MG63 (cell line): ENCODE measurements at regions not wholly inside any gene's neighbourhood (a gene's known extent, or its start where the extent isn't known, plus 50 kb on each side); places are given as distances from the start of the nearest gene placed in this dataset.

Experiments used
- DNase-seq: peaks from one replicate; pipeline ENCODE4 v3.0.0-alpha.2; 2020
- H3K27me3 ChIP-seq: fragments of 250-450 bp; sonication (Bioruptor Pico); 2 replicates; pipeline ENCODE4 v1.5.1; 2020; ENCODE audit warnings: mild to moderate bottlenecking, moderate library complexity
- H3K36me3 ChIP-seq: fragments of 250-450 bp; sonication (Bioruptor Pico); 2 replicates; pipeline ENCODE4 v1.5.1; 2020; ENCODE audit warnings: mild to moderate bottlenecking, moderate library complexity
- H3K4me3 ChIP-seq: fragments of 250-450 bp; sonication (Bioruptor Pico); 2 replicates; pipeline ENCODE4 v1.5.1; 2020; ENCODE audit warnings: mild to moderate bottlenecking, moderate library complexity
- H3K9me3 ChIP-seq: fragments of 250-450 bp; sonication (Bioruptor Pico); 2 replicates; pipeline ENCODE4 v1.5.1; 2020; ENCODE audit warnings: mild to moderate bottlenecking, moderate library complexity

DNA sequence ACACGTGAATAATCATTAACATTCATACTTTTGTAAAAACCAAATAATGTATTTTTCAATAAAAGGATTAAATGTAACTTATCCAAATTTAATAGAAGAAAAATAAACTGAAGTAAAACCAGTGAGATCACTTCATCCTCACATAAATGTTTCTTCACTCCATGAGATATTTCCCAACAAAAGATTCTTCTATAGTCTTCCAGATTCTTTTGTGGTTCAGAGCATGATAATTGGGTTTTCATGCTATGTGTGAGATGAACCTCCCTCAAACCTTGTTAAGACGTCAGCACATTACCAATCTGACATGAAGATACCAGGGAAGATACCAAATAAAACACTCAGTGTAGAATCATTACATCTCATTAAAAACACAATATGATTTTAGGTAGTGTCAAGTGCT, 62.9 kb upstream of the OXGR1 start:
- peaks cover 12% of the 10 kb centered on the region; the same call in 1 of the 2 replicates for H3K27me3 ChIP-seq
- no peak for DNase-seq
- no peaks in the 10 kb centered on the region for H3K36me3 ChIP-seq
- no peaks in the 10 kb centered on the region for H3K9me3 ChIP-seq
- H3K4me3 ChIP-seq: no peak overlapping the region

DNA sequence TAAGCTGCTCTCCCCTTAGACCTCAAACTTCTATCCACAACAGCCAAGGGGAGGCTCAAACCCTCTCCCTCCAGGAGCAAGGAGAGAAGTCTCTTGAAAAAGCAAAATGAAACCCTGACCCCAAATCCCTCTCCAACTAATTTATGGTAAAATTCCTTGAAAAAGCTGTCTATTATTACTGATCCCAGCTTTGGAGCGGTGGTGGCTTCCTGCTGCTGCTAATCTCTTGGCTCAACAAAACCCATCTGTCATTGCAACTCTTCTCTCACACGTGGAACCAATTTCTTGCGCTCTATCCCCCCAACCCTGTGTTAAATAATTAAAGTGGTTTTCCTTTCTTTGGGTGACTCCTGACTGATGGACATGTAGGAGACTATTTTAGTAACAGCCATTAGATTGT, 64.1 kb upstream of the OXGR1 start:
- peaks cover 12% of the 10 kb centered on the region; the same call in 1 of the 2 replicates for H3K27me3 ChIP-seq
- no peak for DNase-seq
- no peaks in the 10 kb centered on the region for H3K9me3 ChIP-seq
- H3K36me3 ChIP-seq: no peaks in the 10 kb centered on the region
- H3K4me3 ChIP-seq: no peak overlapping the region

DNA sequence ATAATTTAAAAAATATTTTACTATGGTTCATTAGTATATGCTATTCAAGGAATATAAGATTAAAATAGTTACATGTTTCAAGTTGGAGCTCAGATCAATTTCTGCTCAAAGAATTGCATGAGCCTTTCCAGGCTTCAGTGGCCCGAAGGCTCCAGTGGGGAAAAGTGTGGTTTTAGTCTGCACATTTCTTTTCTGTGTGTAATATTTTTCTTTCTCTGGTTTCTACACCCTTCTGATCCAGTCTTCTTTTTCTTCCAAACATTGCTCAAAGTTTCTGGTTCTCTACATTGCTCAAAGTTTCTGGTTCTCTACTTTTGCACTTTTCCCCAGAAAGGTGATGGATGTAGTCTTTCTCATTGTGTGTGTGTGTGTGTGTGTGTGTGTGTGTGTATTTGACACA, 64.7 kb upstream of the OXGR1 start:
- peaks cover 12% of the 10 kb centered on the region; the same call in 1 of the 2 replicates for H3K27me3 ChIP-seq
- no peaks in the 10 kb centered on the region for H3K9me3 ChIP-seq
- no peak overlapping the region for H3K4me3 ChIP-seq
- H3K36me3 ChIP-seq: no peaks in the 10 kb centered on the region
- DNase-seq: no peak

DNA sequence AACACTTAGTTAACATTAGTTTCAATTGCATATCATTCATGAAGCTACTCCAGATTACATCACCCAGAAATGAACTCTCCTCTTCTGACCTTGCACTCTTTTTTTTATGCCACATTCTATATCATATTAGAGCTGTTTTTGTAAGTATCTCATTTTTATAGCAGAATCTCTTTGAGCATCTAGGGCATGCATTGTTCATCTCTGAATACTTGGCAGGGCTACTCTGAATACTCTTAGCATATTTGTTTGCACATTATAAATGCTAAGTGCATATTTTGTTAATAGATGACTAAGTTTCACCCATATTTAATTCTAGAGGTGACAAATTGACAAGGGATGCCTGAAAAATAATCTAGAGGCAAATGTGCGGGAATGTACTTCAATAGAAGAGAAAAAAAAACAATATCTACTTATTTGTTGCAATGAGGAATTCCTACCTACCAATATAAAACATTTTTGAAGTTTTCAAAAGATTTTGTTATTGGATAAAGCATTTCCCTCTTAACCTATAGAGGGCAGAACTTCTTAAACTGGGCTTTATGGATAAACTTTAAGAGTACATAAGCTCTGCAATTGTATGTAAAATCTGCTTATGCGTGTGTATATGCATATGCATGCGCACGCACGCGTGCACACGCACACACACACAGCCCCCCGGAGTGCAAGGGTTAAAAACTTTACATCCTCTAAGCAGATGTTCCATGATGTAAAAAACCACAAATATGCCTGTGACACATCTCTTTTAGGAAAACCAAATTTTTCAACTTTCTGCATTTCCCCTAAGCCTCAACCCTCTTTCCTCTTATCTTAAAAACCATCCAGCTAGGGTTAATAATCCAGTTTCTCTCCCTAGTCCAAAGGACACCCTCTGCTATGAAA, 73.0 kb upstream of the OXGR1 start:
- Histone ChIP-seq H3K4me3 (no peak overlapping the region), H3K27me3 (peaks cover 6% of the 10 kb centered on the region; the same call in 1 of the 2 replicates), H3K9me3 (no peaks in the 10 kb centered on the region), H3K36me3 (no peaks in the 10 kb centered on the region)
- DNase-seq: no peak

DNA sequence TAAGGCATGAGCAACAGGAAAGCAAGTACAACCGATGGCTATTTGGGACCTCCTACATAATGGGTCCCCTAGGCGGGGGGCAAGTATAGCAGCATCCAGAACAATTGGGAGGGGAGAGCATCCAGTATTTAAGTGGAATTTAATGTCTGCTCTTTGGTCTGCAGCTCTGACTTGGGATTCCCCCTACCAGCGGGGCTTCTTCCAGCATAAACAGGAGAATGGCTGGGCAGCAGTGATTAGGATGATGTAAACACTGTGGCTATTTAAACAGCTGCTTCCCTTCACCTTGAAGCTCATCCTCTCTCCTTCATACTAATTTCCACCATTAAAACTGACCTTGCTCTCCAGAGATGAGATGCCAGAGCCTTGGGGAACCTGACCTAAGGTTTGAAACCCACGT, 73.9 kb upstream of the OXGR1 start:
- peaks cover 6% of the 10 kb centered on the region; the same call in 1 of the 2 replicates for H3K27me3 ChIP-seq
- no peaks in the 10 kb centered on the region for H3K36me3 ChIP-seq
- H3K9me3 ChIP-seq: no peaks in the 10 kb centered on the region
- no peak for DNase-seq
- no peak overlapping the region for H3K4me3 ChIP-seq

DNA sequence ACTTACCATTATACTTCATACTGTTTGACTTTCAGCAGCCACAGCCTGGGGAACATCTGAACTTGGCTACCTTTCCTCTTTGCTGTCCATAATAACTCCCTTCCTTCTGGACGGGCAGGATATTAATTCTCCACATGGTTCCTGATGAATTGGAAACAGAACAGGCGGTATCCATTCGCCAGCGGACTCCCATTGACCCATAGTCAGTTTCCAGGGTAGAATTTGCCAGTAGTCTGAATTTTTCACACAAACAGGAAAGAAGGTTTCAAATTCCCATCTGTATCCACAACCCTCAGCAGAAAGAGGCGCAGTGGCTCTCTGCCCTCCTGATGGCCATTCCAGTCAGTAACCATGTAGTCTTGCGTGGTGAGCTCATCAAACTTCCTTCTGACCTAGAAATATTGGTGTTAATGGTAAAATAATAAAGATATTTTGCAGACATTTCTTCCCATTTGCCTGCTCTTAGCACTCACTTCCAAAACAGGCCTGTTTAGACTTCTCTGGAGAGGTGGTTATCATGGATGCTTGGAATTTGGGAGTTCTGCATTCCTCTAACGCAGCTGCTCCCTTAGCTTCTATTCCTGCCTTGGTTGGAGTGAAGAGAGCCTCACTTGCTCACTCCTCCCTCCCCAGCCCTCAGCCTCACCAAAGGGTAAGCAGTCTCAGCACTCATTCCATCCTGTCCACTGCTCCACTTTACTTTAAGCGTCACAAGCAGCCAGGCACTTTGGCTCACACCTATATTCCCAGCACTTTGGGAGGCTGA, 75.0 kb upstream of the OXGR1 start:
- DNase-seq: no peak
- H3K36me3 ChIP-seq: no peaks in the 10 kb centered on the region
- H3K27me3 ChIP-seq: peaks cover 3% of the 10 kb centered on the region; the same call in 1 of the 2 replicates
- H3K9me3 ChIP-seq: peaks cover 2% of the 10 kb centered on the region; the same call in 1 of the 2 replicates
- no peak overlapping the region for H3K4me3 ChIP-seq

DNA sequence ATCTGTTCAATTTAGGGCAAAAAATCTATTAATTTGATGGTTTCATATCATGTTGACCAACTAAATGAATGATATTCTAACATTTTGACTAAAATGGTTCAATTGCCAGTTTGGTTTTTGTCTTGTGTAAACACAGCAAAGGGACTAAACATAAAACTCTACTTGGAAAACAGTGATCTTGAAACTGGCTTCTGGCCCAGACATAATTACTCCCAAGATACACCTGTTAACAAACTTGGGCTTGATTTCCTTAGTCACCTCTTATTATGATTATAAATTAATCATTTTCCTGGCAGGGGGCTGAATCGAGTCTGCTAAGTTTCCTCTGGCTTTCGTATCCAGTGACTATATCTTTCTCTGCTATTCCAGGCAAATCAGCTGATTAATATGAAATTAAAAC, 78.0 kb upstream of the OXGR1 start:
- Histone ChIP-seq H3K27me3 (no peaks in the 10 kb centered on the region), H3K9me3 (peaks cover 10% of the 10 kb centered on the region), H3K36me3 (no peaks in the 10 kb centered on the region), H3K4me3 (no peak overlapping the region)
- DNase-seq: no peak

DNA sequence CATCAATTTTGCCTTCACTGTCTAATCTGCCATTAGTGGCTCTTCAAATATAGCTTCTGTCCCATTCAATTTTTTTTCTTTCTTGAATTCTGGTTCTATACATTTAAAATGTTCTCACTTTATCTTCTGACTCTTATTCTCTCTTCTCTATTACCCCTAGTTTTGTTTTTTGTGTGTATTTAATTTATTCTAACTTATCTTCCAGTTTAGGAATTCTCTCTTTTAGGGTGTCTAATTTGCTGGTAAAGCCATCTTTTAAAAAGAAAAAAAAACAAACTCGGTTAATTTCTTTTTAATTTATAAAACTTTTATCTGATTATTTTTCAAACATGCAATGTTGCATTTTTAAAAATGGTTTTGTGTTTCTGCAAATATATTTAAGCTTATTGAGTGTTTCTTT, 80.3 kb upstream of the OXGR1 start:
- H3K27me3 ChIP-seq: no peaks in the 10 kb centered on the region
- H3K4me3 ChIP-seq: no peak overlapping the region
- DNase-seq: no peak
- H3K36me3 ChIP-seq: no peaks in the 10 kb centered on the region
- H3K9me3 ChIP-seq: peaks cover 10% of the 10 kb centered on the region

DNA sequence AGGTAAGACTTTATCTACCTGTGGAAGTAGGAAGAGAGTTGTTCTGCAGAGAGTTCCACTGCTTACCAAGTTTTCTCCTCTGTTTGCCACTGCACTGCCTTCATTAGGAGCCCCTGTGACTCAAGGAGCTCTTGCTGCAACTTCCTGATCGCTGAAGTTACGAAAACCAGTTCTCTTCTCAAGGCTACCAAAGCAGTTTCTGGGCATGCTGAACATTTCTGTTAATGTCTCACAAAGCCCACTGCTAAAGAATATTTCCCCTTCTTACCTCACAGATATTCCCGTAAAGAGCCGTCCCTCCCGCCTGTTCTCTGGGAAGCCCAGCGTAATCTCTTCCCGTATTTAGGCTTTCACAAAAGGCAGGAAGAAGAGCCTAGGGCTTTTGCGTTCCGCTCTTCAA, 82.6 kb upstream of the OXGR1 start:
- Histone ChIP-seq H3K4me3 (no peak overlapping the region), H3K27me3 (no peaks in the 10 kb centered on the region)
- no peak for DNase-seq

DNA sequence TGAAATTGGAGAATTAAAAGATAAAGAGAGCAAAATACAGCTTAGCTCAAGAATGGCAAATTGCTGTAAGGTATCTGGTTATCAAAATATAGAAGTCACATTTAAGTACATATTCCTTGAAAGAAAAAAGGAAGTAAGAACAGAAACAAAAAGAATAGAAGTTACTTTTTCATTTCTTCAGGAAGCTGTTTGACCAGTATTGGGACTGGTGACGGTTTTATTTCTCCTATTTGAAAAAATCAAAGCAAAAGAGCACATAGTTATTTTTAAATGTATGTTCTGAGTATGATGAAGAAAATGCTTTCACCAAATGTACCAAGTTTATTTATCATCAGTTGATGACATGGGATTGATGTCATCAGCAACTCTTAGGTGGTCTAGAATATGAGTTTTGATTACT, 83.1 kb upstream of the OXGR1 start:
- Histone ChIP-seq H3K4me3 (no peak overlapping the region), H3K27me3 (no peaks in the 10 kb centered on the region), H3K36me3 (no peaks in the 10 kb centered on the region), H3K9me3 (peaks cover 10% of the 10 kb centered on the region)
- no peak for DNase-seq

More for the DNA sequence above, 82.6 kb upstream of the OXGR1 start:
- Histone ChIP-seq H3K9me3 (peaks cover 10% of the 10 kb centered on the region), H3K36me3 (no peaks in the 10 kb centered on the region)

DNA sequence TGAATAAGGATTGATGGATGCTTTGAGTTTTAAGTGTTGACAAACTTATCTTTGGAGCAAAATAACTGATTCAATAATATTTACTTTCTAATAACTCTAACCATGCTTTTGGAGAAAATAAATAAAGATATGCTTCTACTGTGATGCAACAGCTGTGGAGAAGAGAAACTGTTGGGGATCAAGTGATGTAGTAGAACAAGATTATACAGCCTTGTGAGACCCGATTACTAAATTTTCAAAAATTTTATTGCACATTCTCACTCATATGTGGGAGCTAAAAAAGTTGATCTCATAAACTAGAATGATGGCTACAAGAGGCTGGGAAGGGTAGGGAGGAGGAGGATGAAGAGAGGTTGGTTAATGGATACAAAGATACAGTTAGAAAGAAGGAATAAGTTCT, 85.5 kb upstream of the OXGR1 start:
- Histone ChIP-seq H3K9me3 (peaks cover 3% of the 10 kb centered on the region; the same call in 1 of the 2 replicates), H3K27me3 (no peaks in the 10 kb centered on the region), H3K36me3 (no peaks in the 10 kb centered on the region), H3K4me3 (no peak overlapping the region)
- no peak for DNase-seq

DNA sequence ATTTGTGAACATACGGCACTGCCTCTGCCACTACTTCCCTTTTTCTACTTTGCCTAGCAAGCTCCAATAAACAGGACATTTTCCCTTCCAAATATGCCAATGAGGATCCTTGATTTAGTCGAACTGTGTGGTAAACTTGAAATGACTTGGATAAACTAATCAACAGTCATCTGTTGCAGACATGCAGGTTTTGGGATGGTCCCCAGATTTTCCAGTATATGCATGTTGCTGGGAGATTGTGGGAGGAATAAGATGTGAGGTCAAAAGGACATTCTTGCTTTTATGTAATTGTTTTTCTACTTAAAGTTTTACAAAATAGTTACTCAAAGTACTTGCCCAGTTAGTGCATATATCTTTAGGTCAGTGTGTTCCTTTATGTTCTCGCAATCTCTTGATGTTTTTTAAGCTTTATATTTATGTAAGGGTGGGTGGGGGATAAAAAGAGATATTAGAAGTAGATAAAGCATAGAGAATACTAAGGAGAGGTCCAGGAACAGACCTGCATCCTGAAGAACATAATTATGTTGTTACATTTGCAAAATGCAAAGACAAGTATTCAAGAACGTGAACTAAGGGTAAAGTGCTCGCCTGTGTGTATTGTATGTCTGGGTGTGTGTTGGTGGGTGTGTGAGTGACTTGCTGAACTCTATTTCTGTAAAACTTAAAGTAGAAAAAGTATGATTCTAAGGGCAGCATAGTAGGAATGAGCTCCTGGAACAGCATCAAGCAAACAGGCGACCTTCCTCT, 88.4 kb upstream of the OXGR1 start:
- no peak for DNase-seq
- H3K4me3 ChIP-seq: no peak overlapping the region
- H3K36me3 ChIP-seq: no peaks in the 10 kb centered on the region
- H3K9me3 ChIP-seq: peaks cover 4% of the 10 kb centered on the region; the same call in 1 of the 2 replicates
- peaks cover 5% of the 10 kb centered on the region for H3K27me3 ChIP-seq

DNA sequence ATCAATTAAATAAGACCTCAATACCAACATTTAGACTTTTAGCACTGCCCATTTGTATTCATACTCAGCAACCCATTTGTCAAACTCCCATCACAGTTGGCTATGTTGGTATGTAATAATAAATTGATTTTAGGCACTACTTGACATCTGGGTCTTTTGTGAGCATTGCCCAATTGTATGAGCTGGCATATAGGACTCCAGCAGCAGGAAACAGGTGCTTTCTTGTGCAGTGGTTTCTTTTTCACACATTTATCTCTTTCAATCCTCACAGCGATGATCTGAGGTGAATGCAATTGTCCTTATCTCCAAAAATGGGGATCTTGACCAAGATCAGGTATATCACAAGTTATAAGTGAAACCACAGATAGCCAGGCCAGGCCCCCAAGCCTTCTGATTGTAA, 96.9 kb upstream of the OXGR1 start:
- H3K9me3 ChIP-seq: peaks cover 4% of the 10 kb centered on the region; the same call in 1 of the 2 replicates
- H3K36me3 ChIP-seq: no peaks in the 10 kb centered on the region
- DNase-seq: no peak
- no peak overlapping the region for H3K4me3 ChIP-seq
- peaks cover 3% of the 10 kb centered on the region; the same call in 1 of the 2 replicates for H3K27me3 ChIP-seq

DNA sequence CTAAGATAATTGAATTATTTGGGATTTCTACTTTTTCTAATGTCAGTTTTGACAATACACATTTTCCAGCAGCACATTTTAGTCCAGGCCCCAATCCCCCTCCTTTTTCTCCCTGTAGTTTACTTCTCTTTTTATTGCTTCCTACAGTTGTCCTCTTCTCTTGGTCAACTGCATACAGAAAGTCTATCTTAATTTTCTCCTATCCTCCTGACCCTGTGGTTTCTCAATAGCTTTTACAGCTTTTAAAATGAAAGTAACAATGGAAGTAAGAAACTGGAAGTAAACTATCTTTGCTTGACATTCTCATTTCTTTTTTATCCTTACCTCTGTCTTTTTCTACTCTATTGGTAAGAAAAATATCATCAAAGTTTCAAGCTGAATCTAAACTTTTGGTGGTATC, 106.5 kb upstream of the OXGR1 start:
- Histone ChIP-seq H3K9me3 (no peaks in the 10 kb centered on the region), H3K27me3 (no peaks in the 10 kb centered on the region), H3K4me3 (no peak overlapping the region), H3K36me3 (no peaks in the 10 kb centered on the region)
- no peak for DNase-seq

DNA sequence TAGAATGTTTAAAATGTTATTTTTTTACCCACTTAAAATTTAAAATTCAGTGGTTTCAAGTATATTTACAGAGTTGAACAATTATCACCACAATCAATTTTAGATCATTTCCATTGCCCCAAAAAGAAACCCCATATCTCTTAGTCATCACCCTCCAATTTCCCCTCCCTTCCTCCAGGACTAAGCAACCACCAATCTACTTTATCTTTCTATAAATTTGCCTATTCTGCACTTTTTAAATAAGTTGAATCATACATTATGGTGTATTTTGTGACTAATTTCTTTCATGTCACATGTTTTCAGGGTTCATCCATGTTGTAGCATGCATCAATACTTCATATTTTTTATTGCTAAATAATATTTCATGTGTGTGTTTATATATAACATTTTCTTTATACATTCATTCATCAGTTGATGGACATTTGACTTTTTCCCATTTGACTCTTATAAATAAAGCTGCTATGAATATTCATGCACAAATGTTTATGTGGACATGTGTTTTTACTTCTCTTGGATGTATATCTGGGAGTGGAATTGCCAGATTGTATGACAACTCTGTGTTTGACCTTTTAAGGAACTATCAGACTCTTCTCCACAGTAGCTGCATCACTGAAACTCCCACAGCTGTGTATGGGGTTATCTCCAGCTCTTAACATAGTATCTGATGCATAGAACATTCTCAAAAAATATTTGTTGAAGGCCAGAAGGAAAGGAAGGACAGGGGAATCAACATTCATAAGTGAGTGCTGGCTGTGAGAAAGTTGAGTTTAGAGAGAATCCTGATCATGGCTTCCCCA, 107.8 kb upstream of the OXGR1 start:
- no peak for DNase-seq
- Histone ChIP-seq H3K9me3 (no peaks in the 10 kb centered on the region), H3K4me3 (no peak overlapping the region), H3K27me3 (no peaks in the 10 kb centered on the region), H3K36me3 (no peaks in the 10 kb centered on the region)

DNA sequence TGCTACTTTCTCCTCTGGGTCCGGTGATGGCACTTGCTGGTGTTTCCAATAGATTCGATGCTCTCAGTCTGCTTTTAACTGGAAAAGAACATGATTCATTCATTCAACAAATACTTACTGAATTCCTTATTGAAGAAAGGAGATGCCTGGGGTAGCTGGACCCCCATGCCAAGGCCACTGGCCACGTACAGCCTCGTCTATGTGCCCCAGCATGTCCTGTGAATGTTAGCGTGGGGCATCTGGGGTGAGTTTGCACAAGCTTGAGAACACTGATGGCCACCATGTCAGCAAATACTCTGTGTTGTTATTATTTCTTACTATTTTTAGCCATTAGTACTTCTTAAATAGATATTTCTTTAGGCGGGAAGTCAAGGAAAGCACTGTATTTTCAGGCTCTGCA, 112.0 kb upstream of the OXGR1 start:
- Histone ChIP-seq H3K4me3 (no peak overlapping the region), H3K27me3 (no peaks in the 10 kb centered on the region), H3K9me3 (no peaks in the 10 kb centered on the region), H3K36me3 (no peaks in the 10 kb centered on the region)
- DNase-seq: no peak
